Muscle of back (tissue), 3 donors: ENCODE measurements at regions not wholly inside any gene's neighbourhood (a gene's known extent, or its start where the extent isn't known, plus 50 kb on each side); places are given as distances from the start of the nearest gene placed in this dataset.
A peak's percentile ranks its signal among the peaks of the same experiment; 100 is the strongest.
"Not testable (repeated sequence)": the region's sequence is repeated elsewhere in the genome, so short reads cannot be mapped to it uniquely, and the experiment has no call there.

Source experiments
- DNase-seq, 3 donors: peaks; one replicate each; pipeline versions ENCODE4 v3.0.0 to v3.0.0-alpha.2; 2013

DNA sequence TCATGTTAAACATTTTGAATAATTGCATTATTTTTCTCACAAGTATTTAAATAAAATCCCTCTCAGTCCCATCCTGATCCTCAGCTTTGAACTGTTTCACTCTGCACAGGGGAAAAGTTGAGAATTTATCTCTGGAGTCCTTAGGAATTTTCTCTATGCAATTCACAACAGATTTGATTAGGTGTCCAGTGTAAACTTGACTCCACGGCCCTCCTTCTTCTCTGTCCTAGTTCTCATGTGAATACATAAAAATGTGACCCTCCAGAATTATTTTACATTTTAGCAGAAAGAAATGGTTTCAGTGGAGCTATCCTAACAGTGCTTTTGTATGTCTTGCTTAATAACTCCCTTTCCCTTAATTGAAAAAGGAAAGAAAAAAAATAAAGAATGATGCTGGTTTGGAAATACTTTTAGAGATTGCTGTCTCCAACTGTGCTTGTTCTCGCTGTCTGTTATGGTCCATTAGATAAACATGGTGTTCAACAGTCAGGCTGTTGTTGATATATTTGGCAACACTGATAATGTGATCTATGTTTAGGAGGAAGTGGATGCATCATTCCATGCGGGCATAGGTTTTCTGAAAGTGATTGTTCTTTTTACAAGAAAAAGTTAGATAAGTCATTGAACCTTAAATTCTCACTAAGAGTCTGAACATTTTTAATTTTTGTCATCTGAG, 599.4 kb upstream of the CITED2 start:
- DNase-seq, result peak in 2 of 3 donors; percentile 36 to 68

DNA sequence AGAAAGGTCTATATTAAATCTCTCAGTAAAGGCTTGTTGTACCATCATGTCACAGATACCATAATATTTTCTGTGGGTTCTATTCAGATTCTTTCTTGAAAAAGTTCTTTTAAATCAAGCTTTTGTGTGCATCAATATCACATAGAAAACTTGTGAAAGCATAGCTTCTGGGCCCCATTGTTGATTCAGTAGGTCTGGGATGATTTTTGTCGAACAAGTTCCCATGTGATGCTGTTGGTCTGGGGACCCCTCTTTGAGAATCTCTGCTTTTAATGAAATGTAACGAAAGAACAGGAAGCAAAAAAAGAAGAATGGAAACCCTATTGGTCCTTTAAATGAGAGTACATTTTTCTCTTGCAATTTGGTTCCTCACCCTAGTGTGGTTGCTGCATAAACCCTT, 597.7 kb upstream of the CITED2 start:
- DNase-seq, result no peak

DNA sequence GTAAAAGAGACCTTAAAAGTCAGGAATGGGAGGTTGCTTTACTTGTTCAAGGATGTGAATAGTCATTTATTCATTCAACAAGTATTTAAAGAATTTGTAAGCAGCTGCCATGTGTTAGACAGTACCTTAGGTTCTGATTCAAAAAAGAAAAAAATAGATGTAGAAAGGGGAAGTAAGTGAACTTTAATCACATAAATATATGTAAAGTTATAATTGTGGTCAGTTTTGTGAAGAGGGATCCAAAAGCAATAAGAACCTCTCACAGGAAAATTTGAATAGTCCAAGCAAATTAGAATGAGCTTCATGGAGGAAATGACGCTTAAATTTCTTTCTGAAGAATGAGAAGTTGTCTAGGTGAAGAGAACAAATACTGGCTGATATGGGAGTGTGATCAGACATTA, 596.1 kb upstream of the CITED2 start:
- DNase-seq, result no peak

DNA sequence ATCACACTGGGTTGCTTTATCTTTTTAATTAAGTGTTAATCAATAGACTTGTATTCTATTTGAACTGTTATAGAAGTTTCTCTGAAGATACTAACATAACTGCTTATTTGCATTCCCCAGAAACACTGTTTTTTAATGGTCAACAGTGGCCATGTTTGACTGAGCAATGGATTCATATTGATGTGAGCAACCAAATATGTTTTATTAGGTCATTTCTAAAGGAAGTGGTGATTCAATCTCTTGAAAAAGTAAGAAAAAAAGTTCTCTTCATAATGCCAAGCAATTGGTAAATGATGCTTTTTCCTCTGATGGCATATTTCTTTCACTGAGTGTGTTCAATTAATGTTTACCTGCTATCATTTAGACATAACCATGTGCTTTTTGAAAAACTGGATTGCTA, 593.0 kb upstream of the CITED2 start:
- DNase-seq, result no peak

DNA sequence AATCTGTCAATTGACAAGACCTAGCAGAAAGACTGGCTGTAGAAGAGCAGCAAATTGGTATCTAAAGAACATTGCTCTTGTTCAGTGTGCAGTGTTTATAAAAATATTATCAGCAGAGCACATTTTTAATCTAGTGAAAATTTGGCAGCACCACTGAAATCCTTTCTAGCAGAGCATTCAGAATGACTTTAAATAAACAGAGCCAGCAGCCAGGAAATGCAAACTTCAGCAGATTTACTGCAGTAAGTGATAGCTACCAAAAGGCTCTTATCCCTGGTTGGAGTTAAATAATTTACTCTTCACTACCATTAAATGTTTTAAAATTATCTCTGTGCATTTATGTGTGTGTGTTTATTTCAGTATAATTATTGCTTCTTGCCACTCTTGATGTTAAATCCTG, 590.9 kb upstream of the CITED2 start:
- DNase-seq, result peak in 2 of 3 donors; percentile 21 to 45

DNA sequence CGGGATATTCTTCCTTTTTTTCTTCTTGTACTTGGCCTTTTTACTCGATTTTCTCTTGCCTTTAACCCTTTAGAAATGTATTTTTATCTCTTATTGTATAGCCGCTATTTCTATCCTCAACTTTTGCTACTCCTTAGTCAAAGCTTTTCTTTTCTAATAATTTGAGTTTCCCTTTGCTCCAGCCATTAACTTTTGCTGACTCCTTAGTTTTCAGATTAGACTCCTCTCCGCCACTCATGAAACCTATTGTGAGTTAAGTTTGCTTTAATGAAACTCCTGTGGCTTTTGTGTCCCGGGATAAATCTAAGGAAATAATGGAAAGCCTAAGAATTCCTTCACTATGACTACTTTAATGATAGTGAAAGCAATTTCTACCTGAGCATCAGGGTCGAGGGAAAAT, 590.3 kb upstream of the CITED2 start:
- DNase-seq, result no peak

DNA sequence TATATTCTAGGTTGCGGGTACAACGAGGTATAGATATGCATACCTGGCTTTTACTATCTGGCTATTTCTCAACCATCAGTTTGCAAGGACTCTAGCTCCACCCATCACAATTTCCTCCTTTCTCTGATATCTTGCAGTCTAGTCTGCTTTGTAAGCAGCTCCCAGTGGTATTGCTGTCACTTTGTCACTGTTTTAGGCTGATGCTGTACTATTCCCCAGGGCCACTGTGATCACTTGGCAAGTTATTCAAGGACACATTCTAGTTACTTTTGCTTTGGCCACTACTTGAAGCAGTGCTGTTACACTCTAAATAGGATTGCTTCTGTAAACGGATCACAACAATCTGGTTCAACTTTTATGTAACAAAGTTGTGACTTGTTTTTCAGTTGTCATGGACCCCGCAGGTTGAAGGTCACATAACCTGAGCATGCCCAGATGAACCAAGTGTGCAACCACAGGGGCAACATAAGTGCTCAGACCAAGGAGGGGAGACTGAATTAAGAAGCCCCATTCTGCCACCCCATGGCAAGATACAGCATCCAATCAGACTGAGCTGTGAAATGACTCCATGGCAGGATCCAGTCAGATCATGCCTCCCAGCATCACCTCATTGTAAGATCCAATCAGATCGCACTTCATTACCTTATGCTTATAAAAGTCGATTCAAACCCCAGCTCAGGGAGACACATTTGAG, 588.4 kb upstream of the CITED2 start:
- no peak for DNase-seq

DNA sequence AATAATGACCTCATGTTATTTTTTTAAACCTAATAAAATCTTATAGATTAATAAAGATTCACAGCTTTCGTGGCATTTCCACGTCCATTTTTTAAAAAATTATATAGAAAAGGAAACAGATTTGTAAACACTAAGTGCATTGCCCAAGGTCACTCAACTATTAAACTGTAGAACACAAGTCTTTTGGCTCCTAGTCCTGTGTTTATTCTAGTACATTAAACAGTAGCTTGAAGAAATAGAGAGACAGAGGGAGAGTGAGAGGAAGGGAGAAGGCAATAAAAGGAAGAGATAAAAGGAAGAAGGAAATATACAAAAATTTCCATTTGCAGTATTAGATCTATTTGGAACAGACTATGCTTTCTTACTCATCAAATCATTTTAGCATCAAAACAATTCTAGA, 586.7 kb upstream of the CITED2 start:
- DNase-seq, result no peak

DNA sequence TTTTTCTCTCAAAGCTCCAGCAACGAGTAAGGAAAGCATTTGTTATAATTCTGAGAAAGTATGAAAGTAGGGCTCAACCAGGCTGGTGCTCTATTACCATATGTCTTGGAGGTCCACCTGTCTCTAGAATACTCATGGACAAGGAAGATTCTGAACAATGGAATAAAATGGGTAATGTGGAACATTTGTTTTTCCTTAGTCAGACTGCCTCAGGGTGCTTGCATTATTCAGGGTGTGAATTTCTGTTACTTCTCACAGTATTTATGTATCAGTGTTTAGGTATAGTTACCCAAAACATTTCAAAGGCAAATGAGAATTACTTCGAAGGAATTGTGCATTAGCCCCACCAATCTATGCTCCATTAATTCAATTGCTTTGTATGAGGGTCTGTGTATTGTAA, 586.2 kb upstream of the CITED2 start:
- no peak for DNase-seq

DNA sequence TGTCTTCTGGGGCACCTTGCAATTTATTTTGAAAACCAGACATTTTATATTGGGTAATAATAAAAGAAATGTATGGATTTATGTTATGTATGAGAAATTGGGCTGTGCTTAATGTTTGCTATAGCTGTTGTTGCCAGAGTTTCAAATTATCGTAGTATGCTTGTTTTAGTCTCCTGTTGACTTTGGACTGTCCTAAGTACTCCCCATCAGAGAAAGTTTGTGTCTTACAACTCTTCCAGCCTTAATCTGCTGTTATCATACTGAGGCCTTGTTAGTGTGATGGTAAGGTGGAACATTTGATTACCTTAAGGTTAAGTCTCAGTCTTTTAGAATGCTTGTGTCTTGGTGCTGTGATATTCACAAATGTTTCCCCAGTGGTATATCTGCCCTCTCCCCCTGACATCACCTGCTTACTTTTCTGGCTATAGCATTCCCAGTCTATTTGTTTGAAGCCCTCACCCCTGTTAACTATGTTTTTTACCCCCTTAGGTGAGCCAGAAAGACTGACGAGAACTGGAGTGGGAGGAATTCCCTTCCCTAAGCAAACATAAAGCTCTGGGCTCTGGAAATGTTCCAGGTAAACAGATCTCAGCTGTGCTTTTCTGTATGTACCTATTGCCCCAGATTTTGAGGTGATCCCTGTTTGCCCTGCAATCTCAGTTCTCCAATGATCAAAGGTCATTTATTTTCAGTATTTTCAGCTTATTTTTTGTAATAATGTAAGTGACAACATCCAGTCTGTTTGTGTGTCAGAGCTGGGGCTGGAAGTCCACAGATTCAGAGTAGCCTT, 581.1 kb upstream of the CITED2 start:
- DNase-seq, result no peak

DNA sequence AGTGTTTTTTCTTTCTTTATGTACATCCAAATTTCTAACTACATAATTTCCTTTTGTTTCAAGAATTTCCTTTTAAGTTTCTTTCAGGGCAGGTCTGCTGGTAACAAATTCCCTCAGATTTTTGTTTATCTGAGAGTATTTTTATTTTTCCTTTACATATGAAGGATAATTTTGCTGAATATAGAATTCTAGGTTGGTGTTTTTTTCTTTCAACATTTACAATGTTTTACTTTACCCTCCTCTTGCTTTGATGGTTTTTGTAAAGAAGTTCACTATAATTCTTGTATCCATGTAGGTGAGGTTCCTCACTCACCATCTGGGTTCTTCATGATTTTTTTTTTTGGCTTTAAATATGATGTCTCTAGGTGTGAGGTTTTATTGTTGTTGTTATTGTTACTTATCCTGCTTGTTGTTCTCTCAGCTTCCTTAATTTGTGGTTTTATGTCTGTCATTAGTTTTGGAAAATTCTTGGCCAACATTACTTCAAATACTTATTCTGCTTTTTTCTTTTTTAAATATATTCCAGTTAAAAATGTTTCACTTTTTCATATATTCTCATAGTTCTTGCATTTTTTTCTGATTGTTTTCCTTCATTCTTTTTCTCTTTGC, 580.1 kb upstream of the CITED2 start:
- no peak for DNase-seq

DNA sequence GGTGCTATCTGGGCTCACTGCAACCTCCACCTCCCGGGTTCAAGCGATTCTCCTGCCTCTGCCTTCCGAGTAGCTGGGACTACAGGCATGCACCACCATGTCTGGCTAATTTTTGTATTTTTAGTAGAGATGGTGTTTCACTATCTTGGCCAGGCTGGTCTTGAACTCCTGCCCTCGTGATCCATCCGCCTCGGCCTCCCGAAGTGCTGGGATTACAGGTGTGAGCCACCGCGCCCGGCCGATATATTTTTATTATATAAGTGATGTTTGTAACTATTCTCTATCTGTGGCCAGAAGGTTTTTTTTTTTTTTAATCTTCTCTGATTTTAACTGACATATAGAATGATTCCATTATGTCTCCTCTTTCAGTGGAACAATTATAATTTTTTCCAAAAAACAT, 579.3 kb upstream of the CITED2 start:
- not testable (repeated sequence) for DNase-seq

DNA sequence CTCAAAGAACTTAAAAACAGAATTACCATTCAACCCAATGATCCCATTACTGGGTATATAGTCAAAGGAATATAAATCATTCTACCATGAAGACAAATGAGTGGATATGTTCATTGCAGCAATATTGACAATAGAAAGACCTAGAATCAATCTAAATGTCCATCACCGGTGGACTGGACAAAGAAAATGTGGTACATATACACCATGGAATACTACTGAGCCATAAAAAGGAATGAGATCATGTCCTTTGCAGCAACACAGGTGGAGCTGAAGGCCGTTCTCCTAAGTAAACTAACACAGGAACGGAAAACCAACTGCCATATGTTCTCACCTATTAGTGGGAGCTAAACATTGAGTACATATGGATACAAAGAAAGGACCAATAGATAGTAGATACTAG, 576.7 kb upstream of the CITED2 start:
- no peak for DNase-seq

DNA sequence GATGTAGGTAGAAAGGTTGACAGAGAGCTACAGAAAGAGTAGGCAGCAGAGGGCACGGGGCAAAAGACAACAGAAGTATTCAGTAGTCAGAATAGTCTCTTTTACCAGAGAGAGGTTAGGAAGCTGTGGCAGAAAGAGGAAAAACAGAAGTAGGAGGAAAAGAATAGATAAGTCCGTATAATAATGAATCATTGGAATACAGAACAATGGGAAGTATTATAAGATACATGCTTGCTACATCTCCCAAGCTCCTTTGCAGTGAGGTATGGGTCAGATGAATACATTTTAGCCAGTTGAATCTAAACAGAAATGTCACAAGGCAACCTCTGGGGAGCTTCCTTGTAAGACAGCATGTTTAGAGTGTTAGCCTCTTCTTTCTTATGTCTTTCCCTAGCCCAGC, 570.5 kb upstream of the CITED2 start:
- no peak for DNase-seq

DNA sequence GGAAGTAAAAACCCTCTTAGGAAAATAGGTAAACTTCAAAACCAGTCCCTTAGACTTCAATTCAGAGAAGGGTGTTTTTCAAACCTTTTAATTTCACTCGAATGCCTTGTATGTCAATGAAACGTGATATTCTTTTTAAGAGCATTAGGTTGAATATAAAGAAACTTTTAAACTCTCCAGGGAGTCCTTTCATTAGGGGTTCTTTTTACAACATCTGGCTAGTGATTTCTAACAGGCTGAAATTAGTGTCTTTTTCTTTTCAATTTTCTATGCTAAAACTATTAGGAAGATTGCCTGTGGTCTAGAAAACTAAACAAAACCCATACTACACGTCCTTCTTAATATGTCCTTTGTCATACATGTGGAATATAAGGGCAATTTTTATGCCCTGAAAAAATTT, 569.7 kb upstream of the CITED2 start:
- no peak for DNase-seq

DNA sequence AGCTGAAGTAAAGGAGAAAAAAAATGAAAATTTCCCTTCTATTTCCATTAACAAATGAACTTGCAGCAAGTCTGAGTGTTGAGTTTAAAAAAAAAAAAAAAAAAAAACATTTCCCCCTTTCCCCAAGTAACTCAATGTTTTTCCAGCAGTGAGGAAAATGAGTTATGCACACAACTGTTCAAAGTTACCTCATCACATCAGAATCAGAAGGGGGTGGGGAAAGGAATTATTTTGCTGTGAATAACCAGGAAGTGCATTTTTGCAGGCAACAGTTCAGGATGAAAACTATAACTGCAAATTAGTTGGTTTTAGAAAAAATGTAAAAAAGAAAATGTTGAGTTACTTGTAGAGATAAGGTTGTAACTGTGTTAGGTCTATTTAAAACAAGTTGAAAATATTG, 568.9 kb upstream of the CITED2 start:
- DNase-seq, result peak; percentile 75 to 94 (median 86)

DNA sequence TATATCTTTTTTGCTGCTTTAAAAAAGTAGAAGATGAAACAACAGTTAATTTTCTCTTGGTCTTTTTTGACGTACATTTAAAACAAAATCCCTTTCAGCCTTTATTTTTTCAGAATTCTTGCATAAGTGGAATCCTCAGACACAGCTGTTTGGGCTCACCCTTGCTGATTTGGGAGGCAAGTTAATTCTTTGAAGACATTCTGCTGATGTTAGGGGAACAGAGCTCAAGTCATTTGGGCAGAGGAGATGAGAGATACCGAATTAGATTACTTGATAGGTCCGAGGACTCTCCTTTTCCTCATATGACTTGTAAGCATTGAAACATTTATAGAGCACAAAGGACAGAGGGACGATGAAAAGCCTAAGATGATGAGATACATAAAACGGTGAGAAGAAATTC, 567.9 kb upstream of the CITED2 start:
- no peak for DNase-seq

DNA sequence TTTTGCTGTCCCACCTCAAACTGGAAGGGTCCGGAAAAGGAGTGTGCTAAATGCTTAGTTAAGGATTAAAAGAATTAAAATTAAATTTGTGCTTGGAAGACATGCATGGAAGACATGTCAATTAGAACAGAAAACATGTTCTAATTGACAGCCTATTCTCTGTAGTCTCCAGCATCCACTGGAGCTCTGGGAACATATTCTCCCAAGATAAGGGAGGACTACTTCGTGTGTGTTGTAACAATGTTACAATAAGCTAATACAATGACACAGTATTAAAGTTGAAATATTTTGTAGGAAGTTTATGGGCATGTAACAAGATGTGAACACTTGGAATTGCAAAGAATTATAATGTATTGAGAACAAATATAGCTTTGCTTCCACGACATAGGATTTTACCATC, 567.4 kb upstream of the CITED2 start:
- no peak for DNase-seq

DNA sequence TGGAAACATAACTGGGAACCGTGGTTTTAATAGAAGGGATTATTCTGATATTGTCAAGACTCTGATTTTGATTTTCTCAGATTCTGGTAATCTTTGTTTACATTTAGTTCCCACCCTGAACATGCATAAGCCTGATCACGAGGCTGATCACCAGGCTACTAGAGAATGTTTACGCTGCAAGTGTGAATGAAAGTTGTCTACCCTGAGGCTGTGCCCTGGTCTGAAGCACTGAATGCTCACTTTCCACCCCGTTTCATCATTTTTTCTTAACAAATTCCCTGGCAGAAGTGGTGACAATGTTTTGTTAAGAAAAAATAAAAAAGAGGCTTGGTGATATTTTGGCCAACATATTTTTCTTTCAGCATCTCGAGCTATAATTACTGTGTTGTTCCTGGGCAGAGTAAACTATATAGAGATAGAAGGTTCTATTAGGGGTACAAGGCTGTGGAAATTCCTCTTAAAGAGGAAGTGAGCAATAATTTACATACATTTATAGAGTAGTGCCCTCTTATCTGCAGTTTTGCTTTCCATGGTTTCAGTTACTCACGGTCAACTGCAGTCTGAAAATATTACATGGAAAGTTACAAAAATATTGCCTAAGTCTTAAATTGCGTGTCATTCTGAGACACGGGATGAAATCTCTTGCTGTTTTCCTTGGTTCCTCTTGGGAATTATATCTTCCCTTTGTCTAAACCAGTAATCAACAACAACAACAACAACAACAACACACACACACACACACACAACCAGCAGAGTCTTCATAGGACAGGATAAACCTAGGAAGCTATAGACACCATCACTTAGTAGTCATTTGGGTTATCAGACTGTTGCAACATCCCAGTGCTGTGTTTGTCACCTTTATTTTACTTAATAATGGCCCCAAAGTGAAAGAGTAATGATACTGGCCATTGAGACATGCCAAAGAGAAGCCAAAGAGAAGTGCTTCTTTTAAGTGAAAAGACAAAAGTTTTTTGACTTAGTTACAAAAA, 566.6 kb upstream of the CITED2 start:
- DNase-seq, result no peak

DNA sequence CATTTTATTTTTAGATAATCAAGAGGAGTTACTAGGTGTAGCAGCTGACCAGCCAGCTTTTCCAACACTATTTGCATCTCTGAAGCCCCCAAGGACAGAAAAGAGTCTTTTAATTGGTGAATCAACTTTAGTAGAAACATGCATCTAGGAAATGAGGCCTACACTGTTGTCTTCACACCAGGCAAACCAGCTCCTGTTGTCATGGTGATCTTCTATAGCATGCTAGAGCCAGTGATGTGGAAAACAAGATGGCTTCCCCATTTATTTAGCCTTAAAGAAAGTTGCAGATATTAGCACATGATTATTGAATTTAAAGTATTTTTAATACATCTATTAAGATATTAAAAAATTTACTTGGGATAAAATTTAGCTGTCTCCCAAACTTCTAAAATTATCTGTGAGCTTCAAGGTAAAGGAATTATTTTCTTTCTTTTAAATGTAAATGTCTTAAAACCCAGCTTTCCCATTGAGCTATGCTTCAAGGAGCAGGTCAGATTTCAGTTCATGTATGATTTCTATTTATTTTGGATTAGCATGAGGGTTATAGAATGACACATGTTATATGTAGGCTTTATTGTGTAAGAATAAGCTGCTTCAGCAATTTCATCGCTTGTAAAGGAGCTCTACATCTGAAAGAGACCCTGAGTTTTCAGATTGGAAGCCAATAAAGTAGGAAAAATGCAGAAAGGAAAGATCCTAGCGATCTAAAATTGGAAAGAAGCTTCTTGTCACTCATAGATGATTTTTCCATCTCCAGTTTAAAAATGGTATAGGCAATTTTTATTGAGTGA, 564.9 kb upstream of the CITED2 start:
- DNase-seq, result no peak

DNA sequence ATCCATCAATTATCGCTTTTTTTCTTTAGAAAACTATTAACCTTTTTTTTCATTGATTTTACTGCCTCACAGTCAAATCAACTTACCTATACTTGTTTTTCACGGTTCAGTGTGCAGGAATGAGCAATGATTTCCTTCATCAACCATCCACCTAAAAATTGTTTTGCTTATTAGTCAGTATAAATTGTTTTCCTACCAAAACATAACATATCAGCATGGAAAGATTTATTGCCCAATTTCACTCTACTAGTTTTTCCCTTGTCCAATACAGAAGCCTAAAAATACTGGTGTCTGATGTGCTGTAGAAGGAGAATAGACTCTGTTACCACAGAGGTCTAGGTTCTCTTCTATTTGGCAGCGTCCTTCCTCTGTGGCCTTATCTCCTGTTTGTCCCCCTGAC, 558.2 kb upstream of the CITED2 start:
- no peak for DNase-seq
